Fibroblast of lung (primary cell): ENCODE measurements at regions not wholly inside any gene's neighbourhood (a gene's known extent, or its start where the extent isn't known, plus 50 kb on each side); places are given as distances from the start of the nearest gene placed in this dataset.

ENCODE experiments used
- DNase-seq, 2 donors: peaks; one replicate each; pipeline versions ENCODE4 v3.0.0 to v3.0.0-alpha.2; 2010; ENCODE audit warnings: low read depth in 2 of 2
- H2AFZ ChIP-seq: 2 replicates; pipeline ENCODE4 v1.5.1; 2012; ENCODE audit warnings: low read length, control low read depth, inconsistent platforms
- H3K27ac ChIP-seq: 2 replicates; pipeline ENCODE4 v1.5.1; 2011; ENCODE audit warnings: low read length, control low read depth; ENCODE audit not compliant: insufficient read depth
- H3K27me3 ChIP-seq: 2 replicates; pipeline ENCODE4 v1.5.1; 2011; ENCODE audit warnings: mild to moderate bottlenecking, low read length; ENCODE audit not compliant: control insufficient read depth, insufficient read depth
- H3K36me3 ChIP-seq: 2 replicates; pipeline ENCODE4 v1.5.1; 2011; ENCODE audit warnings: low read length; ENCODE audit not compliant: control insufficient read depth, insufficient read depth
- H3K4me1 ChIP-seq: 2 replicates; pipeline ENCODE4 v1.5.1; 2011; ENCODE audit warnings: low read length; ENCODE audit not compliant: control insufficient read depth, insufficient read depth; ENCODE audit errors: extremely low read depth
- H3K4me2 ChIP-seq: 2 replicates; pipeline ENCODE4 v1.5.1; 2011; ENCODE audit warnings: low read length, control low read depth; ENCODE audit not compliant: insufficient read depth; ENCODE audit errors: extremely low read depth
- H3K4me3 ChIP-seq, 4 experiments: fragments of 200-600 bp in 1 of 4; sonication (generic) in 1 of 4; replicated peaks in 1 of 4; 2 replicates each; pipeline ENCODE4 v1.5.1; 2011 to 2016; ENCODE audit warnings: low read length in 4 of 4, low read depth in 3 of 4, mild to moderate bottlenecking in 3 of 4, control low read depth in 2 of 4, inconsistent platforms in 1 of 4, mixed read lengths in 1 of 4; ENCODE audit not compliant: insufficient read depth in 1 of 4; ENCODE audit errors: control extremely low read depth in 1 of 4
- H3K79me2 ChIP-seq: 2 replicates; pipeline ENCODE4 v1.5.1; 2012; ENCODE audit warnings: mild to moderate bottlenecking, low read length, inconsistent platforms; ENCODE audit not compliant: control insufficient read depth, insufficient read depth
- H3K9ac ChIP-seq: 2 replicates; pipeline ENCODE4 v1.5.1; 2011; ENCODE audit warnings: mild to moderate bottlenecking, low read length, control low read depth; ENCODE audit not compliant: insufficient read depth
- H3K9me3 ChIP-seq: 2 replicates; pipeline ENCODE4 v1.5.1; 2012; ENCODE audit warnings: low read depth, low read length; ENCODE audit not compliant: control insufficient read depth, insufficient read depth
- H4K20me1 ChIP-seq: 2 replicates; pipeline ENCODE4 v1.5.1; 2011; ENCODE audit warnings: low read length; ENCODE audit not compliant: control insufficient read depth, insufficient read depth; ENCODE audit errors: extremely low read depth
- CTCF ChIP-seq, 2 donors: IDR thresholded peaks in 1 of 2; conservative IDR thresholded peaks in 1 of 2; 1 replicate in 1 of 2; 2 replicates in 1 of 2; pipeline ENCODE4 v1.5.1; 2011 to 2012; ENCODE audit warnings: low read length in 2 of 2, control low read depth in 1 of 2, inconsistent platforms in 1 of 2, low read depth in 1 of 2, mild to moderate bottlenecking in 1 of 2
- EZH2 ChIP-seq: IDR thresholded peaks from 2 replicates; pipeline ENCODE4 v1.5.1; 2012; ENCODE audit warnings: low read length, control low read depth, mild to moderate bottlenecking; ENCODE audit errors: missing control alignments

DNA sequence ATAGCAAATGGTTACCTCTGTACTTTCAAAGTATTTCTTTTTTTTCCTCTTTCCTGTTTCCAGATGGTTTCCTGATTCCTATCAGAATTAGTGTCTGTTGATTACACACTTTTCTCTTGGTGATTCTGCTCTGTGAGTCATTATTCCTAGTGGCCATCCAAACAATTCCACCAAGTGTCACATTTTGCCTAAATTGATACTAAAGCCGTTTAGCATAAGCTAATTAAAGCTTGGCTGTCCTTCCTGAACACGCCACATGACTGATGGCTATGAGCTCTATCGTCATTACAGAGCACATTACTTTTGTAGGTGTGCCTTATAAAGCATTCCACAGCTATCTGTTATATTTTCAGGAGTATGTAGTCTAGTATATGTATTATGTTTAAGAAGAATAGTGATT, 671.2 kb downstream of the CDH8 start:
- Histone ChIP-seq H3K36me3 (no peaks in the 10 kb centered on the region), H4K20me1 (no peaks in the 10 kb centered on the region), H2AFZ (no peak overlapping the region), H3K27me3 (no peaks in the 10 kb centered on the region), H3K79me2 (no peaks in the 10 kb centered on the region), H3K4me3 (no peak overlapping the region), H3K4me2 (no peak overlapping the region), H3K27ac (no peak overlapping the region), H3K4me1 (no peaks in the 10 kb centered on the region), H3K9me3 (no peaks in the 10 kb centered on the region), H3K9ac (no peak overlapping the region)
- DNase-seq, result no peak
- TF ChIP-seq CTCF (conservative IDR thresholded peaks at IDR 0.05 in 1 of 2, IDR thresholded peaks at IDR 0.05 in 1 of 2; ENCODE audit: low read depth in 1 of 2, low read length in 2 of 2), result no peak
- no peak for TF ChIP-seq EZH2

- H3K4me3 ChIP-seq, result no peak overlapping the region
- TF ChIP-seq EZH2 (no peak), CTCF (conservative IDR thresholded peaks at IDR 0.05 in 1 of 2, IDR thresholded peaks at IDR 0.05 in 1 of 2; ENCODE audit: low read depth in 1 of 2, low read length in 2 of 2) (no peak)
- no peaks in the 10 kb centered on the region for H4K20me1 ChIP-seq
- DNase-seq, result no peak
- no peak overlapping the region for H3K4me2 ChIP-seq
- no peaks in the 10 kb centered on the region for H3K9me3 ChIP-seq
- no peak overlapping the region for H2AFZ ChIP-seq
- H3K36me3 ChIP-seq, result no peaks in the 10 kb centered on the region
- H3K79me2 ChIP-seq, result no peaks in the 10 kb centered on the region
- H3K9ac ChIP-seq, result no peak overlapping the region
- H3K27ac ChIP-seq, result no peak overlapping the region
- H3K27me3 ChIP-seq, result no peaks in the 10 kb centered on the region
- no peaks in the 10 kb centered on the region for H3K4me1 ChIP-seq
Measured at GRCh38 chr16:61362585-61362984, 673.7 kb downstream of the CDH8 start.

DNA sequence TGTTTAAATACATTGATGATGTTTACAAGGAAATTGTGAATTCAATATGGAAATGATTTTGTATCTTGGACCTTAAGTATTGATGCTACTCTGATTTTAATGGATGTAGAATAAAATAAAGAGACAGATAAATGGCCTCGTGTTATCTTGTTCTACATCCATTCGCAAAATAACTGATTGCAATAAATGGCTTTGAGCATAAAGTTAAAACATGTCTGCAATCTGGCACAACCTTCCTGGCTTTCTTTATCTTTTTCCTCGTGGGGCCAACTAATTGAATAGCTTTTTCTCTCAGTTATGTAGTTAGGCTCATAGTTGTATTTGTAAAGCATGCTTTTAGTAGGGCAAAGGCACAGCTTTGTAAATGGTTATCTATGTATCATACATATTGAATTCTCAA, 691.4 kb downstream of the CDH8 start:
- H3K4me1 ChIP-seq, result no peaks in the 10 kb centered on the region
- H3K79me2 ChIP-seq, result no peaks in the 10 kb centered on the region
- H4K20me1 ChIP-seq, result no peaks in the 10 kb centered on the region
- H2AFZ ChIP-seq, result no peak overlapping the region
- H3K36me3 ChIP-seq, result no peaks in the 10 kb centered on the region
- H3K27ac ChIP-seq, result no peak overlapping the region
- H3K9me3 ChIP-seq, result no peaks in the 10 kb centered on the region
- no peaks in the 10 kb centered on the region for H3K27me3 ChIP-seq
- H3K4me2 ChIP-seq, result no peak overlapping the region
- H3K4me3 ChIP-seq, result no peak overlapping the region
- TF ChIP-seq CTCF (conservative IDR thresholded peaks at IDR 0.05 in 1 of 2, IDR thresholded peaks at IDR 0.05 in 1 of 2; ENCODE audit: low read depth in 1 of 2, low read length in 2 of 2) (no peak), EZH2 (no peak)
- DNase-seq, result no peak
- H3K9ac ChIP-seq, result no peak overlapping the region
